HEK293 (cell line): ENCODE measurements at regions not wholly inside any gene's neighbourhood (a gene's known extent, or its start where the extent isn't known, plus 50 kb on each side); places are given as distances from the start of the nearest gene placed in this dataset.

ENCODE experiments used
- CTCF ChIA-PET: fragments of 350-600 bp; formaldehyde crosslinking; extraction: SDS; loops from one replicate; lab custom pipeline; 2021; ENCODE audit warnings: antibody characterized with exemption; lab: Yijun Ruan, JAX
- POLR2A ChIA-PET: fragments of 300-600 bp; formaldehyde crosslinking; extraction: SDS; loops from one replicate; lab custom pipeline; 2020; ENCODE audit warnings: antibody characterized with exemption, inconsistent platforms; lab: Yijun Ruan, JAX
- H3K27ac ChIP-seq: fragments of 200-500 bp; sonication (Bioruptor generic); 2 replicates; pipeline ENCODE4 v1.5.1; 2014; ENCODE audit warnings: low read depth, low read length, control low read depth, inconsistent platforms; ENCODE audit errors: extremely low read depth
- H3K36me3 ChIP-seq, 2 experiments: fragments of 200-500 bp in 1 of 2; sonication (Bioruptor generic) in 1 of 2; 1 replicate in 1 of 2; 2 replicates in 1 of 2; pipeline ENCODE4 v1.5.1; 2014 to 2017; ENCODE audit warnings: inconsistent platforms in 2 of 2, low read length in 2 of 2; ENCODE audit not compliant: control insufficient read depth in 2 of 2, insufficient read depth in 1 of 2
- H3K4me1 ChIP-seq: fragments of 200-500 bp; sonication (Bioruptor generic); 2 replicates; pipeline ENCODE4 v1.5.1; 2014; ENCODE audit warnings: mild to moderate bottlenecking, low read length, inconsistent platforms; ENCODE audit not compliant: control insufficient read depth, insufficient read depth
- H3K4me3 ChIP-seq: 2 replicates; pipeline ENCODE4 v1.5.1; 2011; ENCODE audit warnings: low read depth, mild to moderate bottlenecking, control low read depth, low read length, moderate library complexity
- H3K9me3 ChIP-seq: fragments of 200-500 bp; sonication (Bioruptor generic); 2 replicates; pipeline ENCODE4 v1.5.1; 2014; ENCODE audit warnings: low read depth, low read length, inconsistent platforms; ENCODE audit not compliant: control insufficient read depth, insufficient read depth
- HOXD13 ChIP-seq: sonication (generic); formaldehyde crosslinking; IDR thresholded peaks from 2 replicates; pipeline ENCODE4 v1.8.0; 2022; ENCODE audit warnings: missing genetic modification reagents, borderline replicate concordance
- IKZF3 ChIP-seq: fragments of 450-650 bp; IDR thresholded peaks from 2 replicates; pipeline ENCODE4 v1.5.0; 2018; ENCODE audit warnings: missing biosample characterization, mild to moderate bottlenecking, missing genetic modification characterization, moderate library complexity
- ZNF10 ChIP-seq: fragments of 450-650 bp; formaldehyde crosslinking; IDR thresholded peaks from 2 replicates; pipeline ENCODE4 v1.5.1; 2017; ENCODE audit warnings: missing biosample characterization, missing genetic modification characterization
- ZNF157 ChIP-seq: fragments of 450-650 bp; formaldehyde crosslinking; IDR thresholded peaks from 2 replicates; pipeline ENCODE4 v1.5.1; 2016; ENCODE audit warnings: missing biosample characterization, missing genetic modification characterization
- ZNF169 ChIP-seq: fragments of 450-650 bp; formaldehyde crosslinking; IDR thresholded peaks from 2 replicates; pipeline ENCODE4 v1.5.1; 2016; ENCODE audit warnings: missing biosample characterization, missing genetic modification characterization
- ZNF292 ChIP-seq: fragments of 450-650 bp; formaldehyde crosslinking; IDR thresholded peaks from 2 replicates; pipeline ENCODE4 v1.5.1; 2016; ENCODE audit warnings: low read depth, missing biosample characterization, missing genetic modification characterization, borderline replicate concordance
- ZNF391 ChIP-seq: fragments of 450-650 bp; formaldehyde crosslinking; IDR thresholded peaks from 2 replicates; pipeline ENCODE4 v1.5.1; 2016; ENCODE audit warnings: low read depth, missing biosample characterization, missing genetic modification characterization, borderline replicate concordance
- ZNF510 ChIP-seq: fragments of 450-650 bp; formaldehyde crosslinking; IDR thresholded peaks from 2 replicates; pipeline ENCODE4 v1.5.1; 2018; ENCODE audit warnings: mild to moderate bottlenecking, missing genetic modification characterization, missing biosample characterization; ENCODE audit not compliant: insufficient replicate concordance
- ZNF514 ChIP-seq: fragments of 450-650 bp; formaldehyde crosslinking; IDR thresholded peaks from 2 replicates; pipeline ENCODE4 v1.5.1; 2016; ENCODE audit warnings: missing biosample characterization, missing genetic modification characterization
- ZNF596 ChIP-seq: fragments of 450-650 bp; IDR thresholded peaks from 2 replicates; pipeline ENCODE4 v1.5.0; 2018; ENCODE audit warnings: missing biosample characterization, mild to moderate bottlenecking, missing genetic modification characterization, moderate library complexity
- ZNF600 ChIP-seq: fragments of 450-650 bp; formaldehyde crosslinking; IDR thresholded peaks from 2 replicates; pipeline ENCODE4 v1.5.1; 2016; ENCODE audit warnings: missing biosample characterization, missing genetic modification characterization
- ZNF670 ChIP-seq: fragments of 450-650 bp; formaldehyde crosslinking; IDR thresholded peaks from 2 replicates; pipeline ENCODE4 v1.5.1; 2016; ENCODE audit warnings: missing biosample characterization, missing genetic modification characterization, low read depth
- ZSCAN16 ChIP-seq: fragments of 450-650 bp; formaldehyde crosslinking; IDR thresholded peaks from 2 replicates; pipeline ENCODE4 v1.5.1; 2016; ENCODE audit warnings: missing biosample characterization, missing genetic modification characterization
- TF ChIP-seq, protein P1 (sequence below): fragments of 450-650 bp; formaldehyde crosslinking; IDR thresholded peaks from 2 replicates; pipeline ENCODE4 v1.5.0; 2017; ENCODE audit warnings: missing biosample characterization, missing genetic modification characterization, borderline replicate concordance

DNA sequence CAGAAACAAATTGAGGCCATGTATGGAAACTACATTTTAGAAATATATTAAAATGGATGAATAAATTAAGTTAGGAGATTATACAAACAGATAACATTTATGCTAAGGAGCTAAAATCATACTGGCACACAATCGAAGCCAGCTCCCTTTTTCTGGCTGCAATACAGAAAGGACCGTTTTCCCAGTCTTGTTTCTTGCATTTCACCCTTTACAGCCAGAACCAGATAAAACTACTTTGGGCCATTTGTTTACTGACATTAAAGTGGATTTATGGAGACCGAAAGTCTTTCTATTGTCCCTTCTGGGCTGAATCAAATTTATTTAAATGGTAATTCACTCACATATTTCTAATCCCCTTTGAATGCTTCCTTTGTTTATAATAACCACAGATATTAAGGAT is 50.1 kb upstream of the CNTN3 start:
- ChIA-PET CTCF (no interaction called here), POLR2A (no interaction called here)
- Histone ChIP-seq H3K9me3 (no peaks in the 10 kb centered on the region), H3K27ac (no peak overlapping the region), H3K4me3 (no peak overlapping the region), H3K36me3 (no peaks in the 10 kb centered on the region), H3K4me1 (no peaks in the 10 kb centered on the region)
- TF ChIP-seq ZNF10 (tag by site-specific recombination) (no peak), ZNF510 (no peak), ZSCAN16 (tag by site-specific recombination) (no peak), ZNF514 (tag by site-specific recombination) (no peak), ZNF157 (tag by site-specific recombination) (no peak), ZNF391 (tag by site-specific recombination) (no peak), ZNF600 (tag by site-specific recombination) (no peak), ZNF670 (tag by site-specific recombination) (no peak), ZNF596 (no peak), ZNF292 (tag by site-specific recombination) (no peak), ZNF169 (no peak), IKZF3 (no peak), HOXD13 (CRISPR knock-in tag) (no peak)
- TF ChIP-seq, protein P1, sequence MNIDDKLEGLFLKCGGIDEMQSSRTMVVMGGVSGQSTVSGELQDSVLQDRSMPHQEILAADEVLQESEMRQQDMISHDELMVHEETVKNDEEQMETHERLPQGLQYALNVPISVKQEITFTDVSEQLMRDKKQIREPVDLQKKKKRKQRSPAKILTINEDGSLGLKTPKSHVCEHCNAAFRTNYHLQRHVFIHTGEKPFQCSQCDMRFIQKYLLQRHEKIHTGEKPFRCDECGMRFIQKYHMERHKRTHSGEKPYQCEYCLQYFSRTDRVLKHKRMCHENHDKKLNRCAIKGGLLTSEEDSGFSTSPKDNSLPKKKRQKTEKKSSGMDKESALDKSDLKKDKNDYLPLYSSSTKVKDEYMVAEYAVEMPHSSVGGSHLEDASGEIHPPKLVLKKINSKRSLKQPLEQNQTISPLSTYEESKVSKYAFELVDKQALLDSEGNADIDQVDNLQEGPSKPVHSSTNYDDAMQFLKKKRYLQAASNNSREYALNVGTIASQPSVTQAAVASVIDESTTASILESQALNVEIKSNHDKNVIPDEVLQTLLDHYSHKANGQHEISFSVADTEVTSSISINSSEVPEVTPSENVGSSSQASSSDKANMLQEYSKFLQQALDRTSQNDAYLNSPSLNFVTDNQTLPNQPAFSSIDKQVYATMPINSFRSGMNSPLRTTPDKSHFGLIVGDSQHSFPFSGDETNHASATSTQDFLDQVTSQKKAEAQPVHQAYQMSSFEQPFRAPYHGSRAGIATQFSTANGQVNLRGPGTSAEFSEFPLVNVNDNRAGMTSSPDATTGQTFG (tag by site-specific recombination): no peak
